HL-60 (cell line): ENCODE measurements at regions not wholly inside any gene's neighbourhood (a gene's known extent, or its start where the extent isn't known, plus 50 kb on each side); places are given as distances from the start of the nearest gene placed in this dataset.

Experiments
- DNase-seq, 2 experiments: peaks; one replicate each; pipeline ENCODE4 v3.0.0-alpha.2; 2010 to 2020; ENCODE audit warnings: low read depth in 1 of 2, low spot score in 1 of 2
- H3K27ac ChIP-seq: fragments of 250-450 bp; sonication (Bioruptor Pico); replicated peaks from 2 replicates; pipeline ENCODE4 v1.5.1; 2020; ENCODE audit warnings: mild to moderate bottlenecking, moderate library complexity
- H3K27me3 ChIP-seq: fragments of 250-450 bp; sonication (Bioruptor Pico); 2 replicates; pipeline ENCODE4 v1.5.1; 2021; ENCODE audit warnings: mild to moderate bottlenecking, moderate library complexity; ENCODE audit not compliant: insufficient read depth, poor library complexity, severe bottlenecking
- H3K4me3 ChIP-seq: replicated peaks from 2 replicates; pipeline ENCODE4 v1.5.1; 2011; ENCODE audit warnings: mild to moderate bottlenecking, control low read depth, low read length; ENCODE audit not compliant: insufficient read depth
- CTCF ChIP-seq: IDR thresholded peaks from one replicate; pipeline ENCODE4 v1.5.1; 2011; ENCODE audit warnings: low read length, control low read depth, inconsistent platforms; ENCODE audit not compliant: insufficient read depth
- GABPA ChIP-seq: IDR thresholded peaks from 2 replicates; pipeline ENCODE4 v1.6.1; 2012; ENCODE audit warnings: low read depth
- POLR2AphosphoS5 ChIP-seq: IDR thresholded peaks from 2 replicates; pipeline ENCODE4 v1.6.1; 2012; ENCODE audit warnings: low read depth
- REST ChIP-seq: IDR thresholded peaks from 2 replicates; pipeline ENCODE4 v1.6.1; 2012; ENCODE audit warnings: low read depth; ENCODE audit not compliant: insufficient replicate concordance
- SPI1 ChIP-seq: IDR thresholded peaks from 2 replicates; pipeline ENCODE4 v1.6.1; 2012; ENCODE audit warnings: low read depth, mild to moderate bottlenecking, borderline replicate concordance

GRCh38 chr3:16834214-16834613 lies 50.5 kb upstream of the PLCL2 start:
- TF ChIP-seq GABPA (no peak), REST (no peak), CTCF (peak; percentile 32)
- Histone ChIP-seq H3K27me3 (no peaks in the 10 kb centered on the region), H3K4me3 (no peak overlapping the region), H3K27ac (no peak overlapping the region)
- peak in 1 of 2 experiments; percentile 40 for DNase-seq

GRCh38 chr3:16834753-16835152 lies 50.0 kb upstream of the PLCL2 start:
- Histone ChIP-seq H3K4me3 (no peak overlapping the region), H3K27ac (no peak overlapping the region), H3K27me3 (no peaks in the 10 kb centered on the region)
- no peak for DNase-seq
- no peak for TF ChIP-seq GABPA
- no peak for TF ChIP-seq SPI1
- no peak for TF ChIP-seq POLR2AphosphoS5
- no peak for TF ChIP-seq CTCF
- TF ChIP-seq REST: no peak
